Suppressor macrophage treated with lipopolysaccharide for 1 hour (primary cell): ENCODE measurements at regions not wholly inside any gene's neighbourhood (a gene's known extent, or its start where the extent isn't known, plus 50 kb on each side); places are given as distances from the start of the nearest gene placed in this dataset.
A peak's percentile ranks its signal among the peaks of the same experiment; 100 is the strongest.
"Not testable (repeated sequence)": the region's sequence is repeated elsewhere in the genome, so short reads cannot be mapped to it uniquely, and the experiment has no call there.

Experiments used
- DNase-seq, 3 donors: peaks; one replicate each; pipeline ENCODE4 v3.0.0-alpha.2; 2020 to 2022

DNA sequence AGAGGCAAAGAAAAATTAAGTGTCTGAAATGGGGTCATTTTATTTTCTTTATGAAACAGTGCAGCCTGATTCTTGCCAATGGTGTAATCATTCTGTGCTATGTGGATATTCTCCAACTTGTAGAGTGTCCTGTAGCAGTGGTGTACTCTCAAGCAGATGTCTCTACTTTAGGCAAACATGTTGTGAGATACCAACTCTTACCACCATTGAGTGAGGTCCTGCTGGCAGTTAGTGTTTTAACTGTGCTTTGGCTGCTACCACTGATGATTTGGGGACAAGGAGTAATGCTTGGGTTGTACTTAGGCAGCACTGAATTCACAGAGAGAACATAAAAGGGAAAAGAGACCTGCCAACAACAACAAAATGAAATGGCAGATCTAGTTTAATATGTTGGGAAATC, 122.5 kb downstream of the APIP start:
- DNase-seq = no peak

DNA sequence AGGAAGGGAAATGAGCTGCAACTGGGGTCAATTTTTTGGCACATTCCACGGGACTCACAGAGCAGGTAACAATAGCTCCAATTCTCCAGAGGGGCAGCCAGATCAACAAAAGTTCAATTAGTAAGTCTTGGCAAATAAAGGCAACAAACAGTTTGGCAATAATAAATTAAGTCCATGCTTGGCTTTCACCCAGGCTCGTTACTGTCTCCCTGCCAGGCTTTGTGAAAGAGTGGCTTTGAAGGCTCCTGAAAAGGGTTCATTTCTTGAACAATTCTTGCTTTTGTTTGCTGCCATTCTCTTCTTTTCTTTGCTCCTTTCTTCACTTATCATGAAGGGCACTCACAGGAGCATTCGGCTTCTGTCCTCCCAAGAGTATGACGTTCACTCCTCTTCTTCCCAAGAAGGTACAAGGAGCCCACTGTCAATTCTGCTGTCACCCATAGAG, 123.3 kb downstream of the APIP start:
- DNase-seq = no peak

DNA sequence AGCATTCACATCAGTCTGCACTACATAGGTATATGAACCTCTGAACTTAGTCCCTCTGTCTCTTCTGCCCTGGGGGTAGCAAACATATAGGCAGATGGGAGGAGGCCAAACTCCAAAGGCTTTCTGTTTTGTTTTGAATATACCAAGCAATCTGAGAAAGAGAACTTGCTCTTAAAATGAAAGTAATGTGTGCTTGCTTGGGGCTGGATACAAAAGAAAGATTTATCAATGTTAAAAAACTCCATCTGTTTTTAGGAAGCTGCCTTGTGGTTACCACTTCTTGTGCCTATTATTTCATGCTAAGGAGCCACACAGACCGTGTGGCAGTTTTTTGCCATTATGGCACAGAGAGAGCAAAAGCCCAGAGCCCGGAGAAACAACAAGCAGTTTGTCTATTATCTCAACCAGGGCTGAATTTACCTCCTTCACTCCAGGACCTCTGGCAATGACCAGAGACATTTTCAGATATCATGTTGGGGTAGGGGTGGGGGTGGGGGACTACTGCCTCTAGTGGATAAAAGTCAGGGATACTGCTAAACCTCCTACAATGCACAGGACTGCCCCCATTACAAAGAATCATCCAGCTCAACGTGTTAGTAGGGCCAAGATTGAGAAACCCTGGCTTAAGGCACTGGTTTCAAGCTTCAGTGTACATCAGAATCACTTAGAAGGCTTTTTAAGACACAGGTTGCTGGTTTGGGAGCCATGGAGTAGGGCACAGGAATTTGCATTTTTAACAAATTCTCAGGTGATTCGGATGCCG, 124.2 kb downstream of the APIP start:
- DNase-seq = peak in 2 of 3 donors; percentile 1 to 22

DNA sequence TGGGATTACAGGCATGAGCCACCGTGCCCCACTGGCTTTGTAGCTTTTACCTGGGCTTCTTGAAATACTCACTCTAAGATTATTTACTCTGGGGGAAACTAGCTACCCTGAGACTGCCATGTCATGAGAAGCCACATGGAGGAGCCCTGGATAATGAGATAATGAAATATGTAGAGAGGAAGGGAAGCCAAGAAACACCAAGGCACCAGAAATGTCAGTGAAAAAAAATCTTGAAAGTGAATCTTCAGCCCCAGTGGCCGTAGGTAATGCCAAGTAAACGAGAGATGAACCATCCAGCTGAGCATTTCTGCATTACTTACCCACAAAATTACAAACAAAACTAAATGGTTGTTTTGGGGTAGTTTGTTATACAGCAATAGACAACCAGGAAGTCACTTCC, 125.6 kb downstream of the APIP start:
- no peak for DNase-seq

DNA sequence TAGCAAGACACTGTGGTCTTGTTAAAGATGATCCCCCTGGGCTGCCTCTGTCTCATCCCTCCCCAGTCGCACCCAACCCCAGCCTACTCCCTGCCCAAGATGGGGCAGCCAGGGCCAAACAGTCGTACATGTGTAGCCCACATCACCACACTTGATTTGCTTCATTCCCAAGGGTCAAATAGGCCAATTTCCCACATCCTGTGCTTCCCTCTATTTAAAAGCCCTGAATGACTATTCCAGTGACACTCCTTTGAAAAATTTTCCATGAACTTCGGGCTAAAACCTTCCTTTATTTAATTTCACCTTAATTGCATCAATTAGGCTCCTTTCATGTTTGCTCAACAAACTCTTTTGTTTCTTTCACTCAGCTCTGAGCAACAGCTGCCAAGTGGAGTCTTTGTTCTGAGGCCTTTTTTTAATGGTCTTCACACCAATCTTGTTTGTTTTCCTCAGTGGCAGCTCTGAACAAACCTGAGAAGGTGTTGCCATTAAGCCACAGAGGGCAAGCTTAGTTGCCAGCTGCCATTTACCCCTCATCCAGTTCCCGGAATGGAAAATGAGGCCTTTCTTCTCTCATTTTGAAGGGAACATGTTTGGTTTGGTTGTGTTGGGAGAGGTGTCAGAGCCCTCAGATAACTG, 126.9 kb downstream of the APIP start:
- no peak for DNase-seq

DNA sequence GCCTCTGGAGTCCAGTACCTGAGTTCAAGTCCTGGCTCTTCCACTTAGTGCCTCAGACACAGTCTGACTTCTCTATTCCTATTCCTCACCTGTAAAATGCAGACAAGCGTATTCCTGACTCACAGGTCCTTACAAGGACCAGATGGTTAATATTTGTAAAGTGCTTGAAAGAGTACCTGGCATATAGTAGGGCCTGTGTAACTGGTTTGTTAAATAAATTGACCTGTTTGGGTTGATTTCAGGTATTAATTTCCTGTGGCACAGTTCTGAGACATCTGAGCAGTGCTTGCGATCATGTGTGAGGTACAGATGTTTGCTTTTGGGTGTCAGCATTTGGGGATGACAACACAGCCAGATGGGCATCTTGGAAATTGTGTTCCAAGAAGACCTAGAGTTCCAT, 127.5 kb downstream of the APIP start:
- no peak for DNase-seq

DNA sequence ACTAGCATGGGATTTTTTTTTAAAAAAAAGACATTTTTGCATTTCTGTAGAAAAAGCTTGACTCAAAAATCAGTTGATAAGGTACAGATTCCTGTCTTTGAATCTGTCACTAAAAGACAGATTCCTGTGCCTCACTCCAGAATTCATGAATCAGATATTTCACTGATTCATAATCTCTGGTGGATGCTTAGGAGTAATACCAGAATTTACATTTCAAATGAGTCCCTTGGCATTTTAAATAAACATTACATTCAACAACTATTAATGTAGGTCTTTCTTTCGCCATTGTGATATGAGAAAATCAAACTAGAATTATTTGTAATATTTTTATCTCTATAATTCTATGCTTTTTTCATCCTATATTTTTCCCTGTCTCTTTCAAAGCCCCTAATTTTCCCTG, 128.3 kb downstream of the APIP start:
- DNase-seq = no peak

DNA sequence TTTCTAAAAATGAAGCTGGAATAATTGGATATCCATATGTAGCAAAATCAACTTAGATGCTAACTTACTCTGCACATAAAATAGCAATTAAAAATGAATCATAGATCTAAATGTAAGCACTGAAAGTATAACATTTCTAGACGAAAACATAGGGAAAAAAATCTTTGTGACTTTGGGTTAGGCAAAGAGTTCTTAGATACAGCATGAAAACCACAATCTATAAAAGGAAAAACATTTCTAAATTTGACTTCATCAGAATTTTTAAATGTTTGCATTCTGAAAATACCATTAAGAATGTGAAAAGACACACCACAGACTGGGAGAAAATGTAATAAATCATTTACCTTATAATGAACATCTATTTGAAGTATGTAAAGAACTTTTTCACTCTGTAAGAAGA, 128.8 kb downstream of the APIP start:
- no peak for DNase-seq

DNA sequence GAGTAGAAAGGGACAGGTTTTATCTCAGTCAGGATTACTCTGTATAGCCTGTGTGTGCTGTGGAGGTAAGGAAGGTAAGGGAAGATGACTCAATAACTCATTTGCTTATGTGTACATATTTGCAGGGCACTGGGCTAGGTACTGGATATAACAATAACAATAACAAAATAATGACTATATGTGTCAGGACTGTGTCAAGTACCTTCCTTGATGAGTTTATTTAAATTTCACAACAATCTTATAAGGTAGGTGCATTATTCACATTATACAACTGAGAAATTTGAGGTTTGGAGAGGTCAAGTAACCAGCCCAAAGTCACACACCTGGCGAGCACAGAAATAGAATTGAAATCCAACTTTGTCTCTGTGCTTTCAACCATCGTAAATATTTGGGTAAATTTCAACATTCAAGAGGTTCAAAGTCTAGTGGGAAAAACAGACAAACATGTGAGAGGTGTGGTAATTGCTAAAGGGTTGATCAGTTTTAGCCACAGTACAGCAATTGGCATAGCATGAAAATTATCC, 131.8 kb downstream of the APIP start:
- no peak for DNase-seq

DNA sequence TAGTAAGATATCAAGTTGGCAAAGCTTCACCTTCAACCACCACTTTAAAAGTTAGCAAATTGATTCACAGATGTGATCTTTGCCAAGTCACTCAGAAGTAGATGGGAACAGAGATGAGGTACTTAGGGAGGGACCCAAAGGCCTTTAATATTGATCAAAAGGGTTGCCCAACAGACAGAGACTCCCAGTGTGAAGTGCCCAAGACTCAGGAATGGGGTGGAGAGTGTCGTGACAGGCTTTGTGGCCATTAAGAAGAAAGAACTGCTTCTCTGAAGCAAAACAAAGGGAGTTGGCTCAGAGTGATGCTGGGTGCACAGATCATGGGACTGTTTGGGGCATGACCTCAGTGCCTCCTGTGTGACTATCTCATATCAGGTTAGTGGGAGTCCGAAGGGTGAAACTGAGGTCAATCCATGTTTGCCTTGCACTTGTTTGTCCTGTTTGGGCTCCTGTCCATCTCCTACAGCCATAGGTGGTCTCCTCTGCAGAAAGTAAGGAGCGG, 132.3 kb downstream of the APIP start:
- no peak for DNase-seq

DNA sequence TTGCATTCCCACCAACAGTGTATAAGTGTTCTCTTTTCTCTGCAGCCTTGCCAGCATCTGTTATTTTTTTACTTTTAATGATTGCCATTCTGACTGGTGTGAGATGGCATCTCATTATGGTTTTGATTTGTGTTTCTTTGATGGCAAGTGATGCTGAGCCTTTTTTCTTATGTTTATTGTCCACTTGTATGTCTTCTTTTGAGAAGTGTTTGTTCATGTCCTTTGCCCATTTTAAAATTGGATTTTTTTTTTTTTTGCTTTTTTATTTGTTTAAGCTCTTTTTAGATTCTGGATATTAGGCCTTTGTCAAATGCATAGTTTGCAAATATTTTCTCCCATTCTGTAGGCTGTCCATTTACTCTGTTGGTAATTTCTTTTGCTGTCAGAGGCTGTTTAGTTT, 134.4 kb downstream of the APIP start:
- DNase-seq = not testable (repeated sequence)

DNA sequence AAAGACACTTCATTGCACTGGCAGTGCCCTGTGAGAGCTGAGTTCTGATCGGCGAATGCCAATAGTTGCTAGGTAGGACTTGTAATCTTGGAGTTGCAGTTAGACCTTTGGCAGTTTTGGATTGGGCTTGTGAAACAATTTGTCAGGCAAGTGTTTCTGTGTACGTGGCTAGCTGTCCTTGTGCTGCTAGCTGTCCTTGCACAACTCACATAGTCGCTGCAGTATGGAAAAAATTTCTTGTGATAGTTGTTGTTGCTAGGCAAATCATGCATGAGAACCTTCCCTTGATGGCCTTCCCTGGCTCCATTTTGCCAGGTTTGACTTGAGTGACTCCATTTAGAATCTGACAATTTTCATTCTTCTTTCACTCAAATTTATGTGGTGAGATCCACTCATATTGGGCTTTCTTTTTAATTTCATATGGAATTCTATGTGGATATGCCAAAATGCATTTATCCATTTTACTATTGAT, 140.7 kb downstream of the APIP start:
- no peak for DNase-seq

DNA sequence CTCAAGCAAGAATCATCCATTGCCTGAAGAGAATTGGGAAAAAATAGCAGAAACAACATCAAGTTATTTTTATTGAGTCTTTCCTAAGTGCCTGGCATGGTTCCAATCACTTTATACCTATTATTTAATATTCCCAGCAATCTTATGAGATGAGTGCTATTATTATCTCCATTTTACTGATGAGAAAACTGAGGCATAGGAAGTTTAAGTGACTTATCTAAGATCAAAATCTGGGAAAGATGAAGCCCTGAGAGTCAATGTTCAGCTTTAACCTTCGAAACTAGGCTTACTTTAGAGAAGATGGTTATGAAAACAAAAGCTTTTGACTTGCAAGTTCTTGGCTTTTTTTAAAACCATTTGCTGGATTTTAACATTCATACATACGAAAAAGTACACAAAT, 141.6 kb downstream of the APIP start:
- no peak for DNase-seq

DNA sequence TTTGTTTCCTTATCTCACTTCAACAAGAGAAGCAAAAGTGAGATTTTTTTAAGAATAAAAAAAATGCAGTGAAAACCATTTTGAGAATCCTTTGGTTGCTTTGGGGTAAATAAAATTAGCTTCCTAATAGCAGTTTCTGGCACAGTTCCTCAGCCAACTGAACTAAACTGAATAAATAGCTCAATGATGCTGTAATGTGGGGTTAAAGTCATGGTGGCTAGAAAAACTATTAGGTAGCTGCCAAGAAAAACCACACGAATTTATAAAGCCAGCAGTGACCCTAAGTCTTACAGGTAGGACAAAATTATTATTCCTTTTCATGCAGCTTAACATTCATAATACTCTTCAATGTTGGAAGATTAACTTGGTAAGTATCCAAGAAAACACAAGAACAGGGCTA, 142.4 kb downstream of the APIP start:
- DNase-seq = no peak

DNA sequence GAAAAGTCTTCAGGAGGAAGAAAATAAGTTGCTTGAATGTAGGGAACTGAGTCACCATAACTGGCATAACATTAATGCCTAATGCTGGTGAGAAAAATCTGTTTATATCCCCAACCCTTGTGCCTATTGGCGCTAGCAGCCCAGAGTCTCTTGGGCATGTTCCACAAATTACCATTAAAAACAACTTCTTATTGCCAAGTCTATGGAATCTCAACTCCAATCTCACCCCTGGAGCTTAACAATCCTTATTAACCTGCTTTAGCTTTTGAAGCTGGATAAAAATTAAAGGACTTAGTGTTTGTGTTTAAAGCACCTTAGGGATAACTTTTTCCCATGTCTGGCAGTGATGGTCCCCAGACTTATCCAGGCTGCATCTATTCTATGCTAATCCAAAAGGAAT, 143.0 kb downstream of the APIP start:
- DNase-seq = no peak

DNA sequence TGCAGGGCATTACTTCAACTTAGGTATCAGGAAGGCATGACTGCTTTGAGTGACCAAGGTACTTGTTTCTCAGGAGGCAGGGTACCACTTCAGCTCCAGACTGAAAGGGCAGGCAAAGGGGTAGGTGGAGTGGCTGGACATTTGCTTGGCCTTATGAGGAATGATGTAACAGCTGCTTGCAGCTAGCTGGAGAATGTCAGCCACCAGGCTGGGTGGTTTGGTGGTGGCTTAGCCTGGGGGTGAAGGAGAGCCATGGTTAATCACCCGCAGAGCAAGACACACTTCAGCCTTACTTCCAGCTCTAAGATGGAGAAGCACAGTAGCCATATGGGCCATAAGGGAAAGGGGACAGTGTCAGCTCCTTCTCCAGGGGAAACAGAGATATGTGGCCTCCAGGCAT, 146.1 kb downstream of the APIP start:
- no peak for DNase-seq

DNA sequence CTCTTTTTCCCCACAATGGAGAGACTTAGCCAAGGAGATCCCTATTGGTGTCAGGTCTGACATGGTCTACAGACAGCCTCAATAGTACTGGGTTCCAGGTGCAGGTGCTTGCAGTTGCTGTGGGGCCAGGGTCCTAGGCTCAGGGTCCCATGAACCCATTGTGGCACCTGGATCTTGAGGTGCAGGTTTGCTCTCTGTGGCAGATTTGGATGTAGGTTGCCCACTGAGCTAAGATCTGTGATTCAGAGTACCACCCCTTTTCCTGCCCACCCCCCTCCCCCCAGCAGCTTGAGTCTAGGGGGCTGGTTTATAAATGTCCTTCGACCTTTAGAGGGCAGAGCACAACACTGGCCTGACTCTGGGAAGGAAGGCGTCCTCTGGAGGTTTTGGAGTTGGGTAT, 147.0 kb downstream of the APIP start:
- no peak for DNase-seq

DNA sequence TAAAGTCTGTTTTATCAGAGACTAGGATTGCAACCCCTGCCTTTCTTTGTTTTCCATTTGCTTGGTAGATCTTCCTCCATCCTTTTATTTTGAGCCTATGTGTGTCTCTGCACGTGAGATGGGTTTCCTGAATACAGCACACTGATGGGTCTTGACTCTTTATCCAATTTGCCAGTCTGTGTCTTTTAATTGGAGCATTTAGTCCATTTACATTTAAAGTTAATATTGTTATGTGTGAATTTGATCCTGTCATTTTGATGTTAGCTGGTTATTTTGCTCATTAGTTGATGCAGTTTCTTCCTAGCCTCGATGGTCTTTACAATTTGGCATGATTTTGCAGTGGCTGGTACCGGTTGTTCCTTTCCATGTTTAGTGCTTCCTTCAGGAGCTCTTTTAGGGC, 141.7 kb downstream of the EHF start:
- not testable (repeated sequence) for DNase-seq

DNA sequence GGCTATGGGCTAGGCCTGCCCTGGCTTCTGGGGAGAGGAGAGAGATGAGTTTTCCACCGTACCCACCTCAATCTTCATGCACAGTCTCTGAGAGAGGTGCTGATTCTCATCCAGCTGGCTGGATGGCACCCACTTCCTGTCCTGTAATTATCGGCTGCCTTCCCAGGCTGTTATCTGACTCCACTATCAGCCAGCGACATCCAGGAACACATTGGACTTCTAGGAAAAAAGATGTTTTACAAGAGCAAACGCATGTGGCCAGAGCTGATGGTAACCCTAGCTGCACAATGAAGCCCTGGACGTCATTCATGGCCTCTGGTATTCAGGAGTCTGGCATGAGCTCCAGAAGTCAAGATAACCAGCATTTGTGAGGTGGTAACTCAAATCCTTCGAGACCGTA, 137.4 kb downstream of the EHF start:
- DNase-seq = no peak

DNA sequence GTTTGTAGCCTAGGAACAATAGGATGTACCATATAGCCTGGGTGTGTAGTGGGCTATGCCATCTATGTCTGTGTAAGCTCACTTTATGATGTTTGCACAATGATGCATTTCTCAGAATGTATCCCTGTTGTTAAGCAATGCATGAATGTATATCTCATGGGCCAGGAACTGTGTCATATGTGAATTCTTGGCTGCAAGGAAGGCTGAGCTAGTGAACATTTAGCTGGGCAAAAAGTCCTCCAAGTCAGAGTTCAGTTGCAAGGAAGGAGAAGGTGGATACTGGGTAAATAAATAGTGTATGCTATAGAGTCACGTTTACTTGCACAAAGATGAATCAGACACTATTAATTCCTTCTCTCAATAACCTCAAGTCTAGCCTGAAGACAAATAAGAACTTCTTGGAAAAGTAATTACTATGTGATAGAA, 136.1 kb downstream of the EHF start:
- no peak for DNase-seq

DNA sequence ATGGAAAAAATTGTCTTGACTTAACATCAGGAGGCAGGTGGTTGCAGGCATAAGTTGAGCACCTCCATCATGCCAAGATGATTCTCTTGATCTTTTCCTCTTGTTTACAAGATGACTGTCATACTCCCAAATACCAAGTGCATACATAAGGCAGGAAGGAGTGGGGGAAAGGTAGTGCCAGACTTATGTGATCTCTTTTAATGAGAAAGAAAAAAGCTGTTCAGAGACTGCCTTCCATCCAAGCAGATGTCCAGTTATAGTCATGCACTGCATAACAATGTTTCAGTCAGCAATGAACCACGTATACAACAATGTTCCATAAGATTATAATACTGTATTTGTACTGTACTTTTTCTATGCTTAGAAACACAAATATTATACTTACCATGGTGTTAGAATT, 135.7 kb downstream of the EHF start:
- DNase-seq = no peak

DNA sequence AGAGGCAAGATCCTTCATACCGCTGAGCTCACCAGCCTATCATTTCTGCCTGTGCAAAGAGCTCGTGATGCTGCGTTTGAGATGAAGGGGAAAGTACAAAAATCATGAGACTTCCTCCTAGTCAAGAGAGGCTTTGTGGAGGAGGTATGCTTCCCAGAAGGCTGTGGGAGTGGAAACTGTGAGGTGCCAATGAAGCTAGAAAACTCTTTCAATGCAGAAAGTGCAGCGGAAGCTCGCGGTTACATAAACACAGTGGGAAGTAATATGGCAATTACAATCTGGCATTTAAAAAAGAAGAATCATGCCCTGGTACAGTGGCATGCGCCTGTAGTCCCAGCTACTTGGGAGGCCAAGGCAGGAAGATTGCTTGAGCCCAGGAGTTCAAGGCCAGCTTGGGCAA, 134.8 kb downstream of the EHF start:
- peak; percentile 5 to 47 (median 10) for DNase-seq

DNA sequence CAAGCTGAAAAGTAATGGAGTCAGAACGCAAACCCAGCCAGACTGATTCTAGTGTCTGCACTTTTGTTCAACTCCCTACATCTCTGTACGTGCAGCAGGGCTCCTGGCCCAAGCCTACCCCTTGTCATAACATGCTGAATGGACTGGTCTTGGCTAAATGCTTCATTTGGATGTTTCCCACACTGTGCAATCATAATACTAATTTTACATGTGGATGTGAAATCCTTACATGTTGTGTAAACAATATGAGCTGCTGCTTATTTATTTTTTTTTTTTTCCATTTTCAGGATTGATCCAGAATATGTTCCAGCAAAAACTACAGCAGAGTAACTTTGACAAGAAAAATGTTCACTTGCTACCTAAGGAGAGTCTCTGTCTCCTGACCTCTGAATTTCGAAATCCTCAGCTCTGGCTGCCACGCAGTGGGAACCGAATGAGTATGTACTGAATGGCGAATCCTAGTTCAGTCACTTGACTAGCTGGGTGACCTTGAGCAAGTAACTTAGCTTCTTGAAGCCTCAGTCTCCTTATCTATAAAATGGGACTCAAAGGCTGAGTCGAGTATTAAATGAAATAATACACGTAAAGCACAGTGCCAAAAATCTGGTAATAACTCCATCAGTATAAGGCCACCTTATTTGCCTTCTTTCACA, 133.4 kb downstream of the EHF start:
- peak in 1 of 3 donors; percentile 6 for DNase-seq
